ENCODE measurements at regions not wholly inside any gene's neighbourhood (a gene's known extent, or its start where the extent isn't known, plus 50 kb on each side); places are given as distances from the start of the nearest gene placed in this dataset.

DNA sequence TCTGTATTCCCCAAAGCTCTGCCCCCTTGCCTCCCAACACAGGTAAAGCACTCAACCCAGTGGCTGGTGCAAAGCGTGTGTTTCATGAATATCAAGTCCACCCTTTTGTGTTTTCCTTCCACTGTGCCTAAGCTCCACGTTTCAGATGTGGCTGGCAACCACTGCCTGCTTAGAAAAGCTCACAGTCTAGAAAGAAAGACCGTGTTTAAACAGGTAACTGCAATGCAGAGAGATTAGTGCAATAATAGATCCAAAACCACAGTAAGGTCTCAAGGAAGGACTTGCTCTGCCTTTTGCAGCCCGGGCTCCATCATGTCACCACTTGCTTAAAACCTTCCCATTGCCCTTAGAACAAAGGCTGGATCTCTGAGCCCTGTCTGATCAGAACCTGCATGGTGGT, 240.2 kb upstream of the C16orf82 start:
- TF ChIP-seq EZH2 (IDR thresholded peaks at IDR 0.05; ENCODE audit: borderline replicate concordance, low read depth, low read length, severe bottlenecking): no peak
- TF ChIP-seq, protein P1, sequence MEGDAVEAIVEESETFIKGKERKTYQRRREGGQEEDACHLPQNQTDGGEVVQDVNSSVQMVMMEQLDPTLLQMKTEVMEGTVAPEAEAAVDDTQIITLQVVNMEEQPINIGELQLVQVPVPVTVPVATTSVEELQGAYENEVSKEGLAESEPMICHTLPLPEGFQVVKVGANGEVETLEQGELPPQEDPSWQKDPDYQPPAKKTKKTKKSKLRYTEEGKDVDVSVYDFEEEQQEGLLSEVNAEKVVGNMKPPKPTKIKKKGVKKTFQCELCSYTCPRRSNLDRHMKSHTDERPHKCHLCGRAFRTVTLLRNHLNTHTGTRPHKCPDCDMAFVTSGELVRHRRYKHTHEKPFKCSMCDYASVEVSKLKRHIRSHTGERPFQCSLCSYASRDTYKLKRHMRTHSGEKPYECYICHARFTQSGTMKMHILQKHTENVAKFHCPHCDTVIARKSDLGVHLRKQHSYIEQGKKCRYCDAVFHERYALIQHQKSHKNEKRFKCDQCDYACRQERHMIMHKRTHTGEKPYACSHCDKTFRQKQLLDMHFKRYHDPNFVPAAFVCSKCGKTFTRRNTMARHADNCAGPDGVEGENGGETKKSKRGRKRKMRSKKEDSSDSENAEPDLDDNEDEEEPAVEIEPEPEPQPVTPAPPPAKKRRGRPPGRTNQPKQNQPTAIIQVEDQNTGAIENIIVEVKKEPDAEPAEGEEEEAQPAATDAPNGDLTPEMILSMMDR (IDR thresholded peaks at IDR 0.05; ENCODE audit: borderline replicate concordance, extremely low read depth, low read length, poor library complexity, severe bottlenecking): no peak

Data from DND-41 (cell line).